IMR-90 (cell line): ENCODE measurements at regions not wholly inside any gene's neighbourhood (a gene's known extent, or its start where the extent isn't known, plus 50 kb on each side); places are given as distances from the start of the nearest gene placed in this dataset.

ENCODE experiments used
- ATAC-seq: fragments of 200-7000 bp; cut with Tn5 transposase; 2 replicates; pipeline ENCODE4 v1.9.1; 2020; ENCODE audit warnings: low read depth, mild to moderate bottlenecking, moderate library complexity
- BruUV-seq: library from RNA; stranded (reverse); fragments of 400-500 nt; replicated peaks from 2 replicates; lab custom pipeline; 2021; lab: Mats Ljungman, UMichigan
- CTCF ChIA-PET: fragments of 300-600 bp; formaldehyde crosslinking; extraction: SDS; loops from one replicate; lab custom pipeline; 2021; ENCODE audit warnings: antibody characterized with exemption; lab: Yijun Ruan, JAX
- POLR2A ChIA-PET: fragments of 300-600 bp; sonication (Branson Sonifier 250); formaldehyde crosslinking; loops from one replicate; lab custom pipeline; 2022; ENCODE audit warnings: antibody characterized with exemption; ENCODE audit not compliant: unreplicated experiment; lab: Charles Lee
- DNase-seq: peaks from one replicate; pipeline ENCODE4 v3.0.0; 2013
- H2AFZ ChIP-seq: replicated peaks from 2 replicates; pipeline ENCODE3; 2013; ENCODE audit warnings: low read length, mild to moderate bottlenecking; ENCODE audit not compliant: poor library complexity
- H2AK5ac ChIP-seq: 2 replicates; pipeline ENCODE4 v1.6.1; 2013; ENCODE audit warnings: low read depth, low read length, inconsistent platforms
- H2AK9ac ChIP-seq: replicated peaks from 2 replicates; pipeline ENCODE3; 2013; ENCODE audit warnings: mild to moderate bottlenecking, low read depth, low read length, moderate library complexity; ENCODE audit not compliant: poor library complexity
- H2BK120ac ChIP-seq: 2 replicates; pipeline ENCODE4 v1.6.1; 2013; ENCODE audit warnings: low read depth, low read length, inconsistent platforms
- H2BK15ac ChIP-seq: 3 replicates; pipeline ENCODE4 v1.6.1; 2013; ENCODE audit warnings: low read depth, low read length, inconsistent platforms
- H2BK20ac ChIP-seq: 2 replicates; pipeline ENCODE4 v1.6.1; 2013; ENCODE audit warnings: low read depth, mild to moderate bottlenecking, inconsistent platforms, low read length, moderate library complexity
- H2BK5ac ChIP-seq: 2 replicates; pipeline ENCODE4 v1.6.1; 2013; ENCODE audit warnings: mild to moderate bottlenecking, low read depth, low read length, inconsistent platforms; ENCODE audit not compliant: poor library complexity, severe bottlenecking
- H3K14ac ChIP-seq: replicated peaks from 2 replicates; pipeline ENCODE4 v1.6.1; 2013; ENCODE audit warnings: low read depth, low read length, inconsistent platforms
- H3K18ac ChIP-seq: 2 replicates; pipeline ENCODE4 v1.6.1; 2013; ENCODE audit warnings: low read depth, low read length, control low read depth
- H3K23ac ChIP-seq: 2 replicates; pipeline ENCODE4 v1.6.1; 2013; ENCODE audit warnings: low read depth, low read length, inconsistent platforms
- H3K27ac ChIP-seq: 2 replicates; pipeline ENCODE4 v1.5.1; 2013; ENCODE audit warnings: mild to moderate bottlenecking, control low read depth, low read length; ENCODE audit not compliant: insufficient read depth
- H3K27me3 ChIP-seq: 2 replicates; pipeline ENCODE4 v1.6.1; 2013; ENCODE audit warnings: low read length; ENCODE audit not compliant: control insufficient read depth, insufficient read depth
- H3K36me3 ChIP-seq: 2 replicates; pipeline ENCODE4 v1.6.1; 2013; ENCODE audit warnings: low read length, mixed read lengths; ENCODE audit not compliant: control insufficient read depth, insufficient read depth
- H3K4ac ChIP-seq: 2 replicates; pipeline ENCODE4 v1.6.1; 2013; ENCODE audit warnings: low read depth, low read length, inconsistent platforms
- H3K4me1 ChIP-seq: 2 replicates; pipeline ENCODE4 v1.6.1; 2013; ENCODE audit warnings: low read length, mixed read lengths; ENCODE audit not compliant: control insufficient read depth, insufficient read depth
- H3K4me2 ChIP-seq: 2 replicates; pipeline ENCODE4 v1.6.1; 2013; ENCODE audit warnings: low read depth, mild to moderate bottlenecking, control low read depth, low read length, moderate library complexity
- H3K4me3 ChIP-seq: 2 replicates; pipeline ENCODE4 v1.5.1; 2013; ENCODE audit warnings: low read depth, mild to moderate bottlenecking, control low read depth, low read length, moderate library complexity; ENCODE audit not compliant: insufficient read depth
- H3K56ac ChIP-seq: 2 replicates; pipeline ENCODE4 v1.6.1; 2013; ENCODE audit warnings: low read length, inconsistent platforms; ENCODE audit not compliant: insufficient read depth; ENCODE audit errors: extremely low read depth
- H3K79me1 ChIP-seq, 2 experiments: 2 replicates each; pipeline ENCODE4 v1.6.1; 2013; ENCODE audit warnings: low read length in 2 of 2, inconsistent platforms in 1 of 2, low read depth in 1 of 2
- H3K9ac ChIP-seq: 2 replicates; pipeline ENCODE4 v1.6.1; 2013; ENCODE audit warnings: low read depth, low read length, control low read depth
- H3K9me1 ChIP-seq: 2 replicates; pipeline ENCODE4 v1.6.1; 2013; ENCODE audit warnings: low read length, inconsistent platforms; ENCODE audit not compliant: insufficient read depth
- H3K9me3 ChIP-seq: 2 replicates; pipeline ENCODE4 v1.6.1; 2013; ENCODE audit warnings: low read length; ENCODE audit not compliant: control insufficient read depth, insufficient read depth
- H4K20me1 ChIP-seq: 2 replicates; pipeline ENCODE4 v1.6.1; 2013; ENCODE audit warnings: low read length, inconsistent platforms; ENCODE audit not compliant: insufficient read depth
- H4K5ac ChIP-seq: 2 replicates; pipeline ENCODE4 v1.6.1; 2013; ENCODE audit warnings: mild to moderate bottlenecking, low read depth, low read length, control low read depth
- H4K8ac ChIP-seq, 2 experiments: 2 replicates each; pipeline ENCODE4 v1.6.1; 2013; ENCODE audit warnings: low read depth in 2 of 2, low read length in 2 of 2, control low read depth in 1 of 2, inconsistent platforms in 1 of 2
- H4K91ac ChIP-seq: 2 replicates; pipeline ENCODE4 v1.6.1; 2013; ENCODE audit warnings: low read depth, low read length, inconsistent platforms; ENCODE audit not compliant: insufficient read depth
- CEBPB ChIP-seq: IDR thresholded peaks from 2 replicates; pipeline ENCODE4 v1.6.1; 2012; ENCODE audit warnings: low read depth, low read length, improper control_type of control experiment
- RCOR1 ChIP-seq: IDR thresholded peaks from 2 replicates; pipeline ENCODE4 v1.6.1; 2012; ENCODE audit warnings: mild to moderate bottlenecking, low read length, improper control_type of control experiment; ENCODE audit not compliant: insufficient replicate concordance
- dilution Hi-C: fragments of 300-500 bp; cut with HindIII; formaldehyde crosslinking; loops from one replicate; pipeline ENCODE4 v1.14.3; 2018; ENCODE audit warnings: low sequenced_read_pairs; ENCODE audit not compliant: unreplicated experiment
- in situ Hi-C: fragments of 300-500 bp; cut with MboI; formaldehyde crosslinking; loops from 3 replicates; pipeline ENCODE4 v1.14.3; 2019; ENCODE audit warnings: low sequenced_read_pairs, inconsistent platforms, mixed read lengths
- intact Hi-C: fragments of 100-400 bp; cut with micrococcal nuclease; formaldehyde crosslinking; loops from 2 replicates; pipeline ENCODE4 v1.10.0; 2022

DNA sequence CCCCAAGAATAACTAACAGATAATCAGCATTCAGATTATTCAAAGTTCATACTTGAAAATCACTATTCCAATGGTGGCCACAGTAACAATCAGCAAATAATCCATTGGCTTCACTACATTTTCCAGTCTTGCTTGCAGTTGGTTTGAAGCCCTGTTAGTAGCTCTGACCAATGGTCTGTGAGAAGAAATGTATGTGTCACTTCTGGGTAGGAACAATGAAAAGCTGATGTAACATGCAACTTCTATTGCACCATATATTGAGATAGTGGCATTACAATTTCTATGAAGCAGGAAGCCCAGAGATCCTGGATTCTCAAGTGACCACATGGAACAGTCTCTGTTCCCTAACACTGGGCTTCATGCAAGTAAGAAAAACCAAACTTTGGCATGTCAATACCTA lies 250.9 kb upstream of the DAB1 start:
- Histone ChIP-seq H3K18ac (no peak overlapping the region), H4K5ac (no peak overlapping the region), H2BK20ac (no peak overlapping the region), H3K9me1 (no peaks in the 10 kb centered on the region), H3K27me3 (no peaks in the 10 kb centered on the region), H3K23ac (no peak overlapping the region), H4K20me1 (no peaks in the 10 kb centered on the region), H4K8ac (no peak overlapping the region), H3K79me1 (no peaks in the 10 kb centered on the region), H2BK15ac (no peak overlapping the region), H3K14ac (no peak overlapping the region), H2AK5ac (no peak overlapping the region), H2AFZ (no peak overlapping the region), H3K9me3 (no peaks in the 10 kb centered on the region), H3K4me1 (no peaks in the 10 kb centered on the region), H3K27ac (no peak overlapping the region), H3K36me3 (no peaks in the 10 kb centered on the region), H2BK5ac (no peak overlapping the region), H3K9ac (no peak overlapping the region), H2BK120ac (no peak overlapping the region), H3K4me2 (no peak overlapping the region), H3K56ac (no peak overlapping the region), H3K4ac (no peak overlapping the region), H4K91ac (no peak overlapping the region), H2AK9ac (no peak overlapping the region), H3K4me3 (no peak overlapping the region)
- in situ Hi-C loops (no loop called here), dilution Hi-C loops (no loop called here), intact Hi-C loops (no loop called here)
- ChIA-PET POLR2A (no interaction called here), CTCF (interaction anchor here (0.6 kb wide), 1 partner anchor 716 kb away, joined by 3 read pairs; no protein-coding TSS in a partner anchor)
- no peak for TF ChIP-seq RCOR1
- peak; percentile 33; the same call in 1 of the 2 replicates for TF ChIP-seq CEBPB
- DNase-seq (no peak), ATAC-seq (no peak)
- BruUV-seq = no TSS peak
